Globus pallidus (tissue), 1 donor: ENCODE measurements at regions not wholly inside any gene's neighbourhood (a gene's known extent, or its start where the extent isn't known, plus 50 kb on each side); places are given as distances from the start of the nearest gene placed in this dataset.
"Not testable (repeated sequence)": the region's sequence is repeated elsewhere in the genome, so short reads cannot be mapped to it uniquely, and the experiment has no call there.

Experiments used
- DNase-seq: peaks from one replicate; pipeline ENCODE4 v3.0.0-alpha.2; 2015; ENCODE audit warnings: low spot score

GRCh38 chr2:185507719-185508118 is 230.9 kb upstream of the FSIP2 start:
- DNase-seq, result no peak

- no peak for DNase-seq
Observed at GRCh38 chr2:185510060-185510459, 228.5 kb upstream of the FSIP2 start.

GRCh38 chr2:185511925-185512324 is 226.7 kb upstream of the FSIP2 start:
- no peak for DNase-seq

GRCh38 chr2:185522472-185522871 is 216.1 kb upstream of the FSIP2 start:
- no peak for DNase-seq

- DNase-seq, result not testable (repeated sequence)
Observed at GRCh38 chr2:185524242-185524641, 214.4 kb upstream of the FSIP2 start.

- DNase-seq, result no peak
Observed at GRCh38 chr2:185526161-185526560, 212.4 kb upstream of the FSIP2 start.

- DNase-seq, result no peak
Observed at GRCh38 chr2:185531721-185532120, 206.9 kb upstream of the FSIP2 start.

GRCh38 chr2:185537689-185538088 is 200.9 kb upstream of the FSIP2 start:
- no peak for DNase-seq

GRCh38 chr2:185567196-185567595 is 171.4 kb upstream of the FSIP2 start:
- no peak for DNase-seq

- DNase-seq, result no peak
Observed at GRCh38 chr2:185567940-185568339, 170.7 kb upstream of the FSIP2 start.

GRCh38 chr2:185578322-185578721 is 160.3 kb upstream of the FSIP2 start:
- no peak for DNase-seq

- DNase-seq, result no peak
Observed at GRCh38 chr2:185583058-185583816, 155.4 kb upstream of the FSIP2 start.

GRCh38 chr2:185585165-185585564 is 153.4 kb upstream of the FSIP2 start:
- DNase-seq, result not testable (repeated sequence)

- not testable (repeated sequence) for DNase-seq
Observed at GRCh38 chr2:185591276-185591675, 147.3 kb upstream of the FSIP2 start.

GRCh38 chr2:185607945-185608344 is 130.7 kb upstream of the FSIP2 start:
- DNase-seq, result no peak

GRCh38 chr2:185608799-185609198 is 129.8 kb upstream of the FSIP2 start:
- DNase-seq, result no peak

- DNase-seq, result no peak
Observed at GRCh38 chr2:185610301-185610700, 128.3 kb upstream of the FSIP2 start.

- DNase-seq, result no peak
Observed at GRCh38 chr2:185618625-185619024, 120.0 kb upstream of the FSIP2 start.

GRCh38 chr2:185625604-185626003 is 113.0 kb upstream of the FSIP2 start:
- DNase-seq, result no peak

- DNase-seq, result no peak
Observed at GRCh38 chr2:185628985-185629384, 109.6 kb upstream of the FSIP2 start.

- no peak for DNase-seq
Observed at GRCh38 chr2:185633621-185634020, 105.0 kb upstream of the FSIP2 start.

GRCh38 chr2:185638771-185639170 is 99.8 kb upstream of the FSIP2 start:
- no peak for DNase-seq

- no peak for DNase-seq
Observed at GRCh38 chr2:185640588-185640987, 98.0 kb upstream of the FSIP2 start.

GRCh38 chr2:185643434-185643833 is 95.2 kb upstream of the FSIP2 start:
- no peak for DNase-seq
